ENCODE measurements at regions not wholly inside any gene's neighbourhood (a gene's known extent, or its start where the extent isn't known, plus 50 kb on each side); places are given as distances from the start of the nearest gene placed in this dataset.

DNA sequence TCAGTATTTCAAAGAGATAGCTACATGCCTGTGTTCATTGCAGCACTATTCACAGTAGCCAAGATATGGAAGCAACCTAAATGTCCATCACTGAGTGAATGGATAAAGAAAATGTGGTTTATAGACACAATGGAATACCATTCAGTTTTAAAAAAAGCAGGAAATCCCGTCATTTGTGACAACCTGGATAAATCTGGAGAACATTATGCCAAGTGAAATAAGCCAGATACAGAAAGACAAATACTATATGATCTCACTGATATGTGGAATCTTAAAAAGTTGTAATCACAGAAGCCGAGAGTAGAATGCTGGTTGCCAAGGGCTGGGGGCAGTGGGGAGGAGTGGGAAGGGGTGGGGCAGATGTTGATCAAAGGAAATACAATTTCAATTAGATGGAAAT, 235.8 kb upstream of the IGFBP3 start:
- TF ChIP-seq POLR2AphosphoS5 (IDR thresholded peaks at IDR 0.05; ENCODE audit: low read depth, low read length) (no peak), POLR2A (IDR thresholded peaks at IDR 0.05; ENCODE audit: low read depth, low read length) (no peak), SPI1 (IDR thresholded peaks at IDR 0.05; ENCODE audit: low read depth, low read length) (no peak)
